Hematopoietic multipotent progenitor cell treated with erythropoietin and hydrocortisone succinate and interleukin-3 and kit ligand, for 8 days (in vitro differentiated cells): ENCODE measurements at regions not wholly inside any gene's neighbourhood (a gene's known extent, or its start where the extent isn't known, plus 50 kb on each side); places are given as distances from the start of the nearest gene placed in this dataset.

Experiments
- DNase-seq: peaks from one replicate; pipeline ENCODE4 v3.0.0-alpha.2; 2015

- no peak for DNase-seq
Observed at GRCh38 chr3:76352051-76352450, 566.7 kb upstream of the ZNF717 start.

- no peak for DNase-seq
Observed at GRCh38 chr3:76352511-76353284, 567.3 kb upstream of the ZNF717 start.

DNA sequence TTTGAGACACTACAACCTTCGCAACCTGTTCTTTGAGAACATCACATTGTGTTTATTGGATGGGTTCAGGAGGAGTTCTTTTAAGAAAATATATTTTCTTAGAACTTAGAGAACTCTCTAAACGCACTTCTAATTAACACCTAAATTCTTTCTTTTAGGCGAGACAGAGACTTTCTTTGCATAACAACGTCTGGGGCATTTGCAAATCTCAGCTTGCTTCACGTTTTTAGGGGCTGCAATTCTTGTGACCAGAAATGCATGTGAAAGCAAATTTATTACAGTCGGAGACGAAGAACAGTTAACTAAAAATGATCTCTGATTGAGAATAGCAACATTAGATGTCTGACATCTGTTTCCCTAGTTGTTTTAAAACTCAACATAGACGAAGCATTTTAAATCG is 568.3 kb upstream of the ZNF717 start:
- DNase-seq: no peak

GRCh38 chr3:76361010-76361409 is 575.7 kb upstream of the ZNF717 start:
- no peak for DNase-seq

DNA sequence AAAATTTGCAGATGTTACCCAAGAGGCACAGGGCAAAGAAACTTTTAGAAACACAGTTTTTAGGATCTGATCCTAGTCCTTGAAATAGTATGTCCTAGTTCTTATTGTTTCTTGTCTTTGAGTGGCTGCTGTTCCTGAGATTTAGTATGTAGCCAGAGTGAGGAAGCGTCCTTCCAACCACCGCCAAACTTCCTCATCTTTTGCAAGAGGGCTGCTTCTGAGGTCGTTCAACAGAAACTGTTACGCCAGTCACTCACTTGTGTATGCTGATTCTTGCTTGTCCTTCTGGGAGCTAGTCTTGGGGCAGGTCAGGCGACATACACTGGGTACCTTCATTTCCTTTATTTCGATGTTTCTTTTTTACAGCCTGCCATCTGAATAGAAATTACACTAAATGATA is 577.3 kb upstream of the ZNF717 start:
- no peak for DNase-seq

GRCh38 chr3:76365275-76365674 is 579.9 kb upstream of the ZNF717 start:
- DNase-seq: no peak

- DNase-seq: no peak
Observed at GRCh38 chr3:76367281-76367680, 581.9 kb upstream of the ZNF717 start.

DNA sequence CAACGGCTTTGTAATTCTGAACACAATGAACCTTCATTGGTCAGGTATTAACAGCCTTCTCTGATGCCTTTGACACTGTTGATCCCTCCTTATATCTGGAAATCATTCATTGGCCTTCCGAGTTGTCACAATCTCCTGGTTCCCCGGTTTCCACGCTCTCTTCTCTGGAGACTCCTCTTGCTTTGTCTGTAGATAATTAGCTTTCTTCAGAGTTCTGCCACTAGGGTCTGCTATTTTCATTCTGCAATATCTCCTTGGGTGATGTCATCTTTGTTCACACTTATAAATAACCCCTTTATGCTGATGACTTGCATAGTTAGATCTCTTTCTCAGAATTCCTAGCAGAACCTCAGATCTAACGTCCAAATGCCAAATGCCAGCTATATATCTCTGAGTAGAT is 583.8 kb upstream of the ZNF717 start:
- DNase-seq: no peak

DNA sequence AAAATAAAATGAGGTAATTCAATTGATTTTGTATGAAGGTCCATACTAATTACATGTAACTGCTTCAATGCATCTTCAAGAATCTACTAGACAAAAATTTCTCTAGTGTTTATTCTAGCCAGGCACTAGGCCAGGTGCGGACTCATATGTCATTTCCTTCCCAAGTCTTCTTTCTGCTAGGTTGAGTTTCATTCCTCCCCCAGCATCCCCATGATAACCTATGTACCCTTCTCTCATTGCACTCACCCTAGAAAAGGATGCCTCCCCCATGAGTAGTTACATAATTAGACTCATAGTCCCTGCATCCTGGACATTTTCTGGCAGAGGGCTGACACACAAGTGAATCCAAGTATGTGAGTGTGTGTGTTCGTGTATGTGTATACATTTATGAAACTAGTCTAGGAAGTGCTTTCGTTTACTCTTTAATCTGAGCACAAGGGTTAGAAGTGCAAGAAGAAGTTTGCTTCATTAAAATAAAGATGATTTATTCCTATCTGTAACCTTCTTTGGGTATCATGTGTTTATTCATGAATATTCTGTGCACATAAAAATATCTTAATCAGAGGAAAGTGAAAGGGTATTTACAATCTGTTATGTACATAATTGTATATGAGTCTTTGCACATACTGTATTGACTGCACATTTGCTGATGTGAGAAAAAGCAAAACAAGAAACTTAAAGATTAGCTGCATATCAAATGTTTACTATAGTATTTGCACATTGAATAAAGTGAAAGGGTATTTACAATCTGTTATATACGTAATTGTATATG is 585.6 kb upstream of the ZNF717 start:
- DNase-seq: no peak

DNA sequence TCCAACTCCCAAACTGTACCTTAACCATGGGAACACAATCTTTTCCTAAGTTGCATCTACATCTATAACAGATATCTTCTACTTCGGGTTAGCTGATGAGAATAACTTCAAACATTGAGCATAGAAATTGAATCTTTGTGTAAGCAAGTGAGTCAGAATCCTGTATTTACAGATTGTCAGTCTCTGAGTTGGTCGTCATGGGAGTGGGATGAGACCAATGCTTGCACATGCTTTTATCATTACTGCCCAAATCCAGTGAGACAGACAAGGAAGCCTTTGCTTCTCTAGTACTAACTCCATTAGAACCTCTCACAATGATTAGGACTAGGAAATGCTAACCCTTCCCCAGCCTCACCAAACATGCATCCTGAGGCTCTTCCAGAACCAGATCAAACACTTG is 587.1 kb upstream of the ZNF717 start:
- no peak for DNase-seq

DNA sequence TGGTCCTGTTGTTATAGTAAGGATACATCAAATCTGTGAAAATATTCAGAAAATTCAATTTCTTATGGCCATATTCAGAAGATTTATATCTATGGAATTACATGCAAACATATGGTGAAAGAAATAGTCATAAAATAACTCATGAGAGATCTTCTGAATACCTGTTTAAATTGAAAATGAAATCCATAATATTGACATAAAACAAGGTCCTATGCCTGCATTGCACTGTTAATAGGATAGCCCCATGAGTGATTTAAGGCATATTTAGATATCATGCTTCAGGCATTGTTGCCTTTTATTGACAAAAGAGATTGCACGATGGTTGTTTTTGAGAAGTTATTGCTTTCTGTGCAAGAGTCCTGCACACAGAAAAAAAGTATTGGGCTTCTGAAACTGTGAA is 591.7 kb upstream of the ZNF717 start:
- DNase-seq: no peak

DNA sequence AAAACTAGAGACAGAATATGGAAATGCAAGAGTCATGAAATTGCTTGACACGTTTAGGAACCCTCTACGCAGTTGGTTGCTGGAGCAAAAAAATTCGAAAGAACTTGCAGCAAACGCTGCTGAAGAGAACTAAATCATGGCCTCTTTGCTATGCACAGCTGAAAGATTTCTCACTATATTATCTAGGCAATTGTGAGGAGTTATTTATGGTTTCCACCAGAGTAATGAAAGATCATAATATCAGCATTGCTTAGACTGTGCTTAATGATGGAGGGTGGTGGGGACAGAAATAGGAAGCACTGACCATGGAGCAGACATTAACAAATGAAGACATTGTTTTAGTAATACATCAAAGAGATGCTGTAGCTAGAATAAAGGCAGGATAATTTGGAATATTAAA is 593.4 kb upstream of the ZNF717 start:
- no peak for DNase-seq

GRCh38 chr3:76383781-76384180 is 598.4 kb upstream of the ZNF717 start:
- DNase-seq: no peak

DNA sequence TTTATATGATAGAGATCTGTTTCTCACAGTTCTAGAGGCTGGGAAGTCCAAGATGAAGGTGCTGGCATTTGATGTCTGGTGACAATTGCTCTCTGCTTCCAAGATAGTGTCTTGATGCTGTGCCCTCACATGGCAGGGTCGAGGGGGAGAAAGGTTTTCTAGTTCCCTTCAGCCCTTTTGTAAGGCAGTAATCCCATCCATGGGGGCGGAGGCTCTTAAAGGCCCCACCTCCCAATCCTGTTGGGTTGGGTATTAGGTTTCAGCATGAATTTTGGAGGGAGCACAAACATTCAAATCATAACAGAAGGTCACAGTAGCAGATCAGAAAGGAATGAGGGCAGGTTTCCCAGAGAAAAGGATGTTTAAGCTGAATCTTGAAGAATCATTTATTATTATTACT is 601.7 kb upstream of the ZNF717 start:
- DNase-seq: no peak

GRCh38 chr3:76400141-76400540 is 614.8 kb upstream of the ZNF717 start:
- DNase-seq: no peak

- DNase-seq: no peak
Observed at GRCh38 chr3:76402926-76403325, 617.6 kb upstream of the ZNF717 start.

DNA sequence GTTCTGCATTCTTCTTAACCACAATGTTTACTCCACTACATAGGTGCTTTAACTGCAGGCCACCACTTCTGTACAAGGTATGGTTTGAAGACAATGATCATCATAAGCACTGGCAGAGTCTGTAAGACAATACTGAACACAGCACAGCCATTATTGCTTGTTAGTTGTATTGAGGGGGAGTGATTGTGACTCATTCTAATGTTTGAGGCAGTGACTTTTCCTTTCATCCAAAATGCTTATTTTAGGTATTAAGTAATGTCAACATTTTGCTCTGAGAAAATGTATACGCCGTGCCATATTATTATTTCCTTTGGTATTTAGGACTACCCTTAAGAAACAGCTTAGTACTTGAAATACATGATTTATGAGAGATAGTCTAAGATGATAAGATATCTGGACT is 618.2 kb upstream of the ZNF717 start:
- DNase-seq: no peak

GRCh38 chr3:76405196-76405595 is 619.8 kb upstream of the ZNF717 start:
- DNase-seq: no peak

DNA sequence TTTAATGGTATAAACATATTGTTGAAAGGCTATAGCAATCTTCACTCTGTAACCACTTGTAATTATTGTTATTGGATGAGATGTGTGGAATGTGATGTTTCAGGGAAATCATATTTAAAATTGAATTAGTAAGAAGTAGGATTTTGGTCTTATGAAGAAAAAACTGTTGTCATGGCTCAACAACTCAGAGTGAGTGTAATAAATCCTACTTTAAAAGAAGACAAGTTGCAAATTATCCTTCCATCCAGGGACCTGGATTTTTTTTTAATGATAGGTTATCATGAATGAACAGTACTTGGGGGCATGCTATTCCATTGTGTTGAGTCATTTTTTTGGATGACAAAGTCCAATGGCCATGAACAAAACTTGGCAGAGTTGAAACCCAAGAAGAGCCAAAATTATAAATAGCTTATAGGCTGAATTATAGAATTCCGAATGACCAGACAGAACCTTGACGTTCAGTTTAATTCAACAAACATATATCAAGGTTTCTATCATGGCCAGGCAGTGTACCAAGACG is 625.5 kb upstream of the ZNF717 start:
- no peak for DNase-seq

DNA sequence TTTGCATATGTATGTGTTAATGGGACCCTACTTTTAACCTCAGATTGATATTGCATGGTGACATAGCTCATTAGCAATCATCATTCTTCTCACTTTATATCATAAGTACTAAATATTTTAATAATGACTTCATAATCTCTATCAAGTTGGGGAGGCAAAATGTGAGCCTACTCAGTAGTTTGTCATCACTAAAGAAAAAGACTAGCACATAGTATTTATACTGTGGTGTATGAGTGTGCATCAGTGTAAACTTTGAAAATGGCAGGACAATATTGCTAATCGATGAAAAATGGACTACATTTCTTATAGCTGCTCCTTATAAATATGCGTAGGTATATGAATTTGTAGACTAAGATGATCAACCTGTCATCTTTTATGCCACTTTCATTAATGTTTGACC is 624.5 kb upstream of the ROBO2 start:
- no peak for DNase-seq

DNA sequence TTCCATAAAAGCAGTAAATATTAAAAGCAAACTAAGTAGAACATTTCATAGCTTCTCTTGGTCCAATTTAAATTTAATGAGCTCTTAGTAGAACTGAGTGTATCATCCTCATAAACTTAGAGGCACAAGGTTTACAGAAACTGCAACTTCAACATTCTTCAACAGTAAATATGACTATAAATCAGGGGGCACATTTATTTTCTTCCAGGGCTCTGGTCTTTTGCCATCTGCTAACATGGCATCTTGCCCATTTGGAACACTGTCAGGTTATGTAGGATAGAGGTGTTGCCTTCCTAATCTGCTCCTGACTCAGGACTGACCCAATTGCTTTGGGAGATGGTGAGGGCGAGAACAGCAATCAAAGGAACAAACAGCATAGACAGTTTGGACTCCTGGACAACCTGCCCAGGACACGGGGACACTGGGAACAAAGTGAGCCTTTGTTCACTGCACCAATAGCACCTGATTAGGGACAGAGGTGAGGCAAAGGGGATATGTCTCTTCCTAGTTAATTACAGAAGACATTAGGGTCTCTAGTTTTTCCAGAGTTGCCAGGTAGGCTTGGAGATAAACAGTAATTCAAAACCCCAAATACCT is 610.2 kb upstream of the ROBO2 start:
- no peak for DNase-seq

- no peak for DNase-seq
Observed at GRCh38 chr3:76432396-76432795, 607.5 kb upstream of the ROBO2 start.

DNA sequence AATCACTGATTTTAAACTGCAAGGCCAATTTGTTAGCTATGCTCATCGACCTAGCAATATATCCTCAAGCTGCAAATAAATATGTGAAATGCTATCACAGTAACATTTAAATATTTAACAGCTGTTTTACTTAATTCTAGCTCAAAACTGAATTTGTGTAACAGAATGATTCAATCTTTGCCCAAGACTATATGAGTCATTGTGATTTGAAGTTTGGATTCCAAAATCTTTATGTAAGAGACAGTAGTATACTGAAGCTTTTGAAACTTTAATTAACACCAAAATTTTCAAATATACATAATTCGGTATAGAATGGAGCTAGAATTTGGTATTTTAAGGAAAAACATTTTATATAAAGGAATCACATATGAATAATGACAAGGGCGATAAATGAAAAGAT is 603.0 kb upstream of the ROBO2 start:
- no peak for DNase-seq

DNA sequence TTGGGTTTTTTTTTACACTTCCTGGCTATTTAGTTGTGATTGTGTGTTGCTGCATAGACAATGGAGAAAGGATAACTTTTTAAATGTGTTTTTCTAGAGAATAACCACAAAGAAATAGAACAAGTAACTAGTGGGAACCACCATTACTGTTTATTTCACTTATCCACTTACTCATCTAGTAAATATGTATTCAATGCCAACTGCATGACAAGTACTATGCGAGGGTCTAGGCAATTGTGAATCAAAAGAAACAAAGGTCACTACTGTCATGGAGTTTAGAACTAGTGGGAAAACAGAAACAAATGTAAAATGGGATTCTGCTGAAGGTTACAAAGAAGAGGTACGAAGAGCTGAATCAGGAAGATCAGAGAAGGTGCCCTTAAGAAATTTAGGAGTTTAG is 600.9 kb upstream of the ROBO2 start:
- no peak for DNase-seq
